ENCODE measurements at regions not wholly inside any gene's neighbourhood (a gene's known extent, or its start where the extent isn't known, plus 50 kb on each side); places are given as distances from the start of the nearest gene placed in this dataset.

DNA sequence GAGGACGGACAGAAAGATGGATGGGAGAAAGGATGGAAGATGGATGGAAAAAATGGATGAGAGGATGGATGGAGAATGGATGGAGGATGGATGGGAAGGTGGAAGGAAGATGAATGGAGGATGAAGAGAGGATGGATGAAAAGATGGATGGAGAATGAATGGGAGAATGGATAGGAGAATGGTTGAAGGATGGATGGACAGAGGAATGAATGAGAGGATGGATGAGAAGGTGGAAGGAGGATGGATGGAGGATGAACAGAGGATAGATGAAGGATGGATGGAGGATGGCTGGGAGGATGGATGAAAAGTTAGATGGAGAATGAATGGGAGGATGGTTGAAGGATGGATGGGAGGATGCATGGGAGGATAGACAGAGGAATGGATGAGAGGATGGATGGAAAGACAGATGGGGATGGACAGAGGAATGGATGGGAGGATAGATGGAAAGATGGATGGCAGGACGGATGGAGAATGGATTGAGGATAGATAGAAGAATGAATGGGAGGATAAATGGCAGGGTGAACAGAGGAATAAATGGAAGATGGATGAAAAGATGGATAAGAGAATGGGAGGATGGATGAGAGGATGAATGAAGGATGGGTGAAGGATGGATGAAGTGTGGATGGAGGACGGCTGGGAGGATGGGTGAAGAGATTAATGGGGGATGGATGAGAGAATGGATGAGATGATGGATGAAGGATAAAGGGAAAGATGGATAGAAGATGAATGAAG lies 217.7 kb upstream of the IER5L start:
- H3K79me2 ChIP-seq (ENCODE audit: low read length) = no peaks in the 10 kb centered on the region
- no peak for DNase-seq
- H4K20me1 ChIP-seq (ENCODE audit: insufficient read depth, low read length) = no peaks in the 10 kb centered on the region
- H3F3A ChIP-seq (ENCODE audit: insufficient read depth, low read length) = no peaks in the 10 kb centered on the region
- no peaks in the 10 kb centered on the region for H3K4me1 ChIP-seq (ENCODE audit: low read length)
- no peaks in the 10 kb centered on the region for H3K36me3 ChIP-seq (replicated peaks; ENCODE audit: insufficient read depth, low read length)
- H3K9me2 ChIP-seq (replicated peaks; ENCODE audit: insufficient read depth, low read length) = no peaks in the 10 kb centered on the region
- no peak overlapping the region for H3K9ac ChIP-seq (ENCODE audit: low read length)
- no peak overlapping the region for H2AFZ ChIP-seq (ENCODE audit: low read length)
- H3K9me3 ChIP-seq (replicated peaks; ENCODE audit: insufficient read depth, low read length) = no peaks in the 10 kb centered on the region
- no peak overlapping the region for H3K4me3 ChIP-seq (ENCODE audit: low read length)
- H3K27ac ChIP-seq (ENCODE audit: low read length) = no peak overlapping the region
- H3K4me2 ChIP-seq (ENCODE audit: low read depth, low read length) = no peak overlapping the region
- TF ChIP-seq, protein P1, sequence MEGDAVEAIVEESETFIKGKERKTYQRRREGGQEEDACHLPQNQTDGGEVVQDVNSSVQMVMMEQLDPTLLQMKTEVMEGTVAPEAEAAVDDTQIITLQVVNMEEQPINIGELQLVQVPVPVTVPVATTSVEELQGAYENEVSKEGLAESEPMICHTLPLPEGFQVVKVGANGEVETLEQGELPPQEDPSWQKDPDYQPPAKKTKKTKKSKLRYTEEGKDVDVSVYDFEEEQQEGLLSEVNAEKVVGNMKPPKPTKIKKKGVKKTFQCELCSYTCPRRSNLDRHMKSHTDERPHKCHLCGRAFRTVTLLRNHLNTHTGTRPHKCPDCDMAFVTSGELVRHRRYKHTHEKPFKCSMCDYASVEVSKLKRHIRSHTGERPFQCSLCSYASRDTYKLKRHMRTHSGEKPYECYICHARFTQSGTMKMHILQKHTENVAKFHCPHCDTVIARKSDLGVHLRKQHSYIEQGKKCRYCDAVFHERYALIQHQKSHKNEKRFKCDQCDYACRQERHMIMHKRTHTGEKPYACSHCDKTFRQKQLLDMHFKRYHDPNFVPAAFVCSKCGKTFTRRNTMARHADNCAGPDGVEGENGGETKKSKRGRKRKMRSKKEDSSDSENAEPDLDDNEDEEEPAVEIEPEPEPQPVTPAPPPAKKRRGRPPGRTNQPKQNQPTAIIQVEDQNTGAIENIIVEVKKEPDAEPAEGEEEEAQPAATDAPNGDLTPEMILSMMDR (IDR thresholded peaks at IDR 0.05; ENCODE audit: low read length) = no peak
- TF ChIP-seq EZH2phosphoT487 (IDR thresholded peaks at IDR 0.05; ENCODE audit: low read length) (no peak), EZH2 (optimal IDR thresholded peaks at IDR 0.05; ENCODE audit: low read depth, low read length) (no peak)
- H3K27me3 ChIP-seq (replicated peaks; ENCODE audit: insufficient read depth, low read length) = peaks cover 33% of the 10 kb centered on the region

DNA sequence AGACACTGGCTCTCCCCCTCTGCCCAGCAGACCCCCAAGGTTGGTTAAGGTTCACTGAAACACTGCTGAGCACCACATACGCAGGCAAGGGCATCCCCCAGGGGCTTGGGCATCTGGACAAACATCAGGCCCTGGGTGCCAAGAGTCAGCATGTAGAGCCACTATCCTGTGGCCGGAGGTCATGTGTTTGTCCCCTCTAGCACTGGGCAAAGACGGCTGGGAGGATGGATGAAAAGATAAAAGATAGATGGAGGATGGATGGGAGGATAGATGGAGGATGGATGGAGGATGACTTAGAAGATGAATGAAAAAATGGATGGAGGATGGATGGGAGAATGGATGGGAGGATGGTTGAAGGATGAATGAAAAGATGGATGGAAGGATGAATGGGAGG lies 216.8 kb upstream of the IER5L start:
- Histone ChIP-seq H3K36me3 (replicated peaks; ENCODE audit: insufficient read depth, low read length) (no peaks in the 10 kb centered on the region), H3F3A (ENCODE audit: insufficient read depth, low read length) (no peaks in the 10 kb centered on the region), H3K9me2 (replicated peaks; ENCODE audit: insufficient read depth, low read length) (no peaks in the 10 kb centered on the region), H3K79me2 (ENCODE audit: low read length) (no peaks in the 10 kb centered on the region), H3K9me3 (replicated peaks; ENCODE audit: insufficient read depth, low read length) (no peaks in the 10 kb centered on the region), H3K4me3 (ENCODE audit: low read length) (no peak overlapping the region), H3K9ac (ENCODE audit: low read length) (no peak overlapping the region), H3K4me1 (ENCODE audit: low read length) (no peaks in the 10 kb centered on the region), H3K27ac (ENCODE audit: low read length) (no peak overlapping the region), H4K20me1 (ENCODE audit: insufficient read depth, low read length) (no peaks in the 10 kb centered on the region), H3K27me3 (replicated peaks; ENCODE audit: insufficient read depth, low read length) (peaks cover 33% of the 10 kb centered on the region), H3K4me2 (ENCODE audit: low read depth, low read length) (no peak overlapping the region), H2AFZ (ENCODE audit: low read length) (no peak overlapping the region)
- no peak for DNase-seq
- TF ChIP-seq EZH2phosphoT487 (IDR thresholded peaks at IDR 0.05; ENCODE audit: low read length) (no peak), EZH2 (optimal IDR thresholded peaks at IDR 0.05; ENCODE audit: low read depth, low read length) (no peak)
- TF ChIP-seq, protein P1 (IDR thresholded peaks at IDR 0.05; ENCODE audit: low read length) = no peak

DNA sequence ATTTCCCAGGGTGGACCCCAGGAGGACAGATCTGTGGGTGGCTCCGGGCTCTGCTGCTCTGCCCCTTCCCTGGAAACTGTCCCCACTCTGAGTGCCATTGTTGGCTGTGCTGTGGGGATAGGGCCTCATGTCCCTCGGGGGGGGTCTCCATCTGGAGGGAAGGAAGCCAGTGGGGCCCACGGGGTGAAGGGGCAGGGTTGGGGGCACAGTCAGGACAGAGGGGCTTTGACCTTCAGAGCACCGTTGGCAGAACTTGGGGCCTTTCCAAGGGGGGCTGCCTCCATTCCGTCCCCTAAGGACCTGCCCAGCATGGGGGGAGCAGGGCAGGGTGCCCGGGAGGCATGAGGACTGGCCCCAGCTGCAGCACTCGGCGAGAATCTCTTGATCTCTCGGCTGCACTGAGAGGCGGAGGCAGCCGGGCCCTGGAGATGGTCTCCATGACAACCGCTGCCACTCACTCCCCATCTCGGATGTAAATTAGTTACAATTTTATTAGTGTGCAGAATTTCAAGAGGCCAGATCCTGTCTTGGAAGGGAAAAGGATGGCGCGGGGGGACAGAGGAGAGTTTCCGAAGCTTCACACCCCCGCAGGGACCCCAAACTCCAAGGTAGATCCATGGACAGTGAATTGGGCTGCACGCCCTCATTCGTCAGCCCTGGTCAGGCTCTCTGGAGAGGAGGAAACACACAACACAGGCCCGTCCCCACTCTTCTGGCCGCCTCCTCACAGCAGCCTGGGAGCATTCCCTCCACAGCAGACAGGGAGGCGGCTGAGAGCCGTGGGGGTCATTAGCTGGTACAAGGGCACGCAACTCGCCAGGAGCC lies 216.2 kb upstream of the IER5L start:
- H3K4me3 ChIP-seq (ENCODE audit: low read length) = no peak overlapping the region
- no peaks in the 10 kb centered on the region for H3K79me2 ChIP-seq (ENCODE audit: low read length)
- no peak overlapping the region for H3K4me2 ChIP-seq (ENCODE audit: low read depth, low read length)
- H2AFZ ChIP-seq (ENCODE audit: low read length) = no peak overlapping the region
- no peaks in the 10 kb centered on the region for H3K4me1 ChIP-seq (ENCODE audit: low read length)
- no peak for DNase-seq
- no peaks in the 10 kb centered on the region for H3K9me3 ChIP-seq (replicated peaks; ENCODE audit: insufficient read depth, low read length)
- no peaks in the 10 kb centered on the region for H3F3A ChIP-seq (ENCODE audit: insufficient read depth, low read length)
- no peak overlapping the region for H3K9ac ChIP-seq (ENCODE audit: low read length)
- no peaks in the 10 kb centered on the region for H3K36me3 ChIP-seq (replicated peaks; ENCODE audit: insufficient read depth, low read length)
- H3K27ac ChIP-seq (ENCODE audit: low read length) = no peak overlapping the region
- no peaks in the 10 kb centered on the region for H3K9me2 ChIP-seq (replicated peaks; ENCODE audit: insufficient read depth, low read length)
- TF ChIP-seq EZH2 (optimal IDR thresholded peaks at IDR 0.05; ENCODE audit: low read depth, low read length) (no peak), EZH2phosphoT487 (IDR thresholded peaks at IDR 0.05; ENCODE audit: low read length) (no peak)
- TF ChIP-seq, protein P1 (IDR thresholded peaks at IDR 0.05; ENCODE audit: low read length) = no peak
- H3K27me3 ChIP-seq (replicated peaks; ENCODE audit: insufficient read depth, low read length) = peaks cover 32% of the 10 kb centered on the region
- H4K20me1 ChIP-seq (ENCODE audit: insufficient read depth, low read length) = no peaks in the 10 kb centered on the region

All from MM.1S (cell line).